GM19035 (cell line): ENCODE measurements at regions not wholly inside any gene's neighbourhood (a gene's known extent, or its start where the extent isn't known, plus 50 kb on each side); places are given as distances from the start of the nearest gene placed in this dataset.
"Not testable (repeated sequence)": the region's sequence is repeated elsewhere in the genome, so short reads cannot be mapped to it uniquely, and the experiment has no call there.

Source experiments
- ATAC-seq: cut with Tn5 transposase; IDR thresholded peaks from one replicate; pipeline ENCODE4 v1.9.1; 2021; ENCODE audit not compliant: unreplicated experiment

DNA sequence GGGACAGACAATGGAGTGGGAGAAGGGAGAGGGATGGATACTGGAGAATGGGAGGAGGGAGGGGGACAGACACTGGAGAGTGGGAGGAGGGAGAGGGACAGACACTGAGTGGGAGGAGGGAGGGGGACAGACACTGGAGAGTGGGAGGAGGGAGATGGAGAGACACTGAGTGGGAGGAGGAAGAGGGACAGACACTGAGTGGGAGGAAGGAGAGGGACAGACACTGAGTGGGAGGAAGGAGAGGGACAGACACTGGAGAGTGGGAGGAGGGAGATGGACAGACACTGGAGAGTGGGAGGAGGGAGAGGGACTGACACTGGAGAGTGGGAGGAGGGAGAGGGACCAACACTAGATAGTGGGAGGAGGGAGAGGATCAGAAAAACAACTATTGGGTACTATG, 426.7 kb upstream of the PMFBP1 start:
- no peak for ATAC-seq

DNA sequence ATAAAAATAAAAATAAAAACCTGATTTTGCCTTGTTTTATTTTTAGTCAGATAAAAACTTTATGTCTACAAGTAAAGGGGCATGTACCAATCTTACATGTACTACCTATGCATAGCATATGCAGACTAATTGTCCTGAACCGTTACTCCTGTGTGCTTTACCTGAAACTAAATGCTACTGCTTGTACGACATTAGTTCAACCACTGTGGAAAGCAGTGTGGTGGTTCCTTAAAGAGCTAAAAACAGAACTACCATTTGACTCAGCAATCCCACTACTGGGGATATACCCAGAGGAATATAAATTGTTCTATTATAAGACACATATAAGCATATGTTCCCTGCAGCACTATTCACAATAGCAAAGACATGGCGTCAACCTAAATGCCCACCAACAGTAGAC, 426.0 kb upstream of the PMFBP1 start:
- ATAC-seq, result no peak

DNA sequence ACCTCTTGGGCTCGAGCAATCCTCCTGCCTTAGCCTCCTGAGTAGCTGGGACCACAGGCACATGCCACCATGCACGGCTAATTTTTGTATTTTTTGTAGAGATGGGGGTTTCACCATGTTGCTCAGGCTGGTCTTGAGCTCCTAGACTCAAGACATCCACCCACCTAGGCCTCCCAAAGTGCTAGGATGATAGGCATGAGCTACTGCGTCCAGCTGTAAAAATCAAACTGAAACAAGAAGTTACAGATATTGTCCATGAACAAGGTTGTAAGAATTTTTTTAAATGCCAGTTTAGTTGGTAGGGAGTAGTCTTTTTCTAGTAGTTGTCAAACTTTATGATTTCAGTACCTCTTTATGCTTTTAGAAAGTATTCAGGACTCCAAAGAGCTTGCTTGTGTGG, 424.4 kb upstream of the PMFBP1 start:
- no peak for ATAC-seq

GRCh38 chr16:72590151-72590937, 418.4 kb upstream of the PMFBP1 start:
- peak; percentile 75 for ATAC-seq

- no peak for ATAC-seq
Observed at GRCh38 chr16:72588551-72588950, 416.6 kb upstream of the PMFBP1 start.

GRCh38 chr16:72578061-72578460, 406.1 kb upstream of the PMFBP1 start:
- not testable (repeated sequence) for ATAC-seq

GRCh38 chr16:72576189-72576588, 404.2 kb upstream of the PMFBP1 start:
- ATAC-seq, result no peak

DNA sequence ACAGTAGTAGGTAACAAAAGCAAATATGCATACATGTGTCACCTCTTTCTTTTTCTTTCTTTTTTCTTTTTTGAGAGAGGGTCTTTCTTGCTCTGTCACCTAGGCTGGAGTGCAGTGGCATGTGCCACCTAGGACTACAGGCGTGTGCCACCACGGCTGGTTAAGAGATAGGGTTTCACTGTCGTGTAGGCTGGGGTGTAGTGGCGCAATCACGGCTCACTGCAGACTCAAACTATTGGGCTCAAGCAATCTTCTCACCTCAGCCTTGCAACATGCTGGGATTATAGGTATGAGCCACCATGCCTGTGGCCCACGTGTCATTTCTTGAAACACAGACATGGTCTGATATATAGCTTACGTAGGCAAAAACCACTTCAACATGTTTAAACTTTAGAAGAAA, 397.7 kb upstream of the PMFBP1 start:
- no peak for ATAC-seq

GRCh38 chr16:72568502-72568901, 396.5 kb upstream of the PMFBP1 start:
- no peak for ATAC-seq

DNA sequence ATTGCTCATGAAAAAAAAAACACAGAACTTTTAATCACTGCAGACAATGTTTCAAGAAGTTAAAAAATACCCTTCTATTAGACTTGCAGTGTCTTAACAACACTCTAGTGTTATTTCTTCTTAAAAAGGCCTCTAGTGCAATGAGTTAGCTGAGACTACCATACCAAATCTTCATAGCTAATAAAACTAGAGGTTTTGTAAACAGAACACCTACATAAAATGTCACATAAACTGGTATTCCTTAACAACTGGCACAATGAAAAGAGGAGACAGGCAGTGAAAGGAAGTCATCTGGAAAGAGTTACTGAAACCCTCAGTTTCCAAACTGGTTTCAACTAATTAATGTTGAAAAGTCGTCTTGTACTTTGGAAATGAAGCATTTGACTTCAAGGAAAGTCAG, 394.2 kb upstream of the PMFBP1 start:
- no peak for ATAC-seq

GRCh38 chr16:72565106-72565505, 393.2 kb upstream of the PMFBP1 start:
- no peak for ATAC-seq

DNA sequence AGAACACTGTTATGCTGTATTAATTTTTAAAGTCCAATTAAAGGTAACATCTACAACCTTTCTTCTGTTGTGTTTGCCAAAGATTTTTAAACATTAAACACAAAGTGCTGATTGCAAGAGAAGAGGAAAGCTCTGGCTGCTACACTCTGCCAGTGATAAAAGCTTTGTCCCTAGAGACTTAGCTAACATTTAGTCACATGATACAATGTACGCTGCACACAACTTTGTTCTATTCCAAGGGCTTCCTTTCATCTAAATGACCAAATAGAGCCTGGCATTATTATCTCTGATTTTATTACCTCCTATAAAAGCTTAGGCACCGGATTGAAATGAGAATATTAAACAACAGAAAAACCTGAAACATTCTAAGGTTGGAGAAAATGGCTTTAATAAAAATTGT, 388.7 kb upstream of the PMFBP1 start:
- no peak for ATAC-seq

- no peak for ATAC-seq
Observed at GRCh38 chr16:72558501-72558900, 386.5 kb upstream of the PMFBP1 start.

GRCh38 chr16:72554935-72555334, 383.0 kb upstream of the PMFBP1 start:
- ATAC-seq, result no peak

GRCh38 chr16:72552654-72553053, 380.7 kb upstream of the PMFBP1 start:
- ATAC-seq, result no peak

- no peak for ATAC-seq
Observed at GRCh38 chr16:72551649-72552048, 379.7 kb upstream of the PMFBP1 start.

GRCh38 chr16:72549878-72550277, 377.9 kb upstream of the PMFBP1 start:
- ATAC-seq, result no peak

DNA sequence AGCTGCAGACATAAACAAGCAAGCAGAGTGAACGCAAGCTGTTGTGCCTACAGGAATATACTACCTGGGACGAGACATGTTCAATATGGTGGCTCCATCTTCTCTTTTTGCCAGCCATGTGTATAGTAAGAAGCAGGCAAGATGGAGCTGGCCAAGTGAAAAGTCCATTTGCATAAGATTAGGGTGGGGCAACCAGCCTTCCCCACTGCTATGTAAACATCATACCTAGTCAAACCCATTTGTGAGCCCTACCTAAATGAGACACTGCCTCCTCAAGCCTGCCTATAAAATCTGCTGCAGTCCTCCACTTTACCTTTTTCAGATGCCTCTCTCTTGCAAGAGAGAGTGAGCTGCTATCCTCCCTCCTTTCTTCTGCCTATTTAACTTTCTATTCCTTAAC, 370.1 kb upstream of the PMFBP1 start:
- ATAC-seq, result no peak

DNA sequence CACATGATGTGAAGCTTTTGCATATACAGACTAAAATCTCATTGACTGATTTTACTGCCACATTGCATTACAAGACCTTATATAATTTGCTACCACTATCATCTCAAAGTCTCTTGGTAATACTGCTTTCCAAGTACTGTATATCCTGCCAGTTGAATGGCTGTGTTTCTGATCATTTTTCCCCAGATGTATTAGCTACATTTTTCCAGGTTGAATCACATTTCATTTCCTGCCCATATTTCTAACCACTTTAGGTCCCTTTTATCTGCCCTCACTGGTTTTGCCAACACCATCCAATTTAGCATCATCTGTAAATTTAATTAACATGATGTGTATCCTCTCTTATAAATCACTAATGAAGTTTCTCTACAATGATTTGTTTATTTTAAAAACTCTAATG, 365.7 kb upstream of the PMFBP1 start:
- no peak for ATAC-seq

DNA sequence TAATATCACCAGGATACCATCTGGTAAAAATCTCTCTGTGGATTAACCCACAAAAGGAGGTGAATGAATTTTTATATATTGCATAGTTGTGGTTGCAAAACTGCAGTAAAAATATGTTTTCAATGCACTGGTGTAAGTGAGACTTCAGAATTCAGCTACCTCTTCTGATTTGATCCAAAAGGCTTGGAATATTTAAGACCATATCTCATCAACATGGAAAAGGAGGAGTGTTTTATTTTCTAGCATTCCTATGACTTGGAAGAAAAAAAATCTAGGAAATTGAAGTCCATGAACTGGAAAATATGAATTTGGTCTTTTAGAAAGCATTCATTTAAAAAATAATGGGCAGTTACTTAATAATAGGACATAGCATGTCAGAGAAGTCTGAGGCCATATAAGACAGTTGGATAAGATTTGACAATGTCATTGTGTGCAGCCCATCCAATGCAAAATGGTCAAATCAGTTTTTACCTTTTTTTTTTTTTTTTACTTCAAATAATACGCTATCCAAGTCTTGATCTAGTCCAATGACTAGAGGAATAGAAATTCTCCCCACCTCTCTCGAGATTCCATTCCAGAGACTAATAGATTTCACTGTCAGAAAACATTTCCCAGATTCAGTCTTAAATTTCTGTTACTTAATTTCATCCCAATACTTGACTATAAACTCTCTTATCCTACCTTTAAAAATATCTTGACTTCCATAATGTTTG, 364.9 kb upstream of the PMFBP1 start:
- ATAC-seq, result no peak

DNA sequence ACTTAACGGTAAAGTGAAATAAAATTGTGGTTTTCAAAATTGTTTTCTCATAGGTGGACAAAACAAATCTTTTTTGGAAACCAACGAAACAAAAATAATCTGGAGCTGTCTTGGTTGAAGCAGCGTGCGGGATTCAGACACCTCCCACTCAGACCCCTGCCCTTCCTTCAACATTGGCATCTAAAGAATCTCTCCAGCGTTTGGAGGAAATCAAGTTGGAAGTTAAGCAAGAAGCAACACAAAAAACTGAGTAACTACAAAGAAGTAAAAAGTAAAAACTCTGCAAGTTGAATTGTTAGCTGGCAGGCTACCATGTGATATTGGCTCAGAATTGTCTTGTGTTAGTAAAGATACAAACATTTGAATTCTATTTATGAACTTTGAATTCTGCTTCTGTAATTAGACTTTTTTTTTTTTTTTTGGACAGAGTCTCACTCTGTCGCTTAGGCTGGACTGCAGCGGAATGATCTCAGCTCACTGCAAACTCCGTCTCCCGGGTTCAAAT, 361.0 kb upstream of the PMFBP1 start:
- no peak for ATAC-seq

DNA sequence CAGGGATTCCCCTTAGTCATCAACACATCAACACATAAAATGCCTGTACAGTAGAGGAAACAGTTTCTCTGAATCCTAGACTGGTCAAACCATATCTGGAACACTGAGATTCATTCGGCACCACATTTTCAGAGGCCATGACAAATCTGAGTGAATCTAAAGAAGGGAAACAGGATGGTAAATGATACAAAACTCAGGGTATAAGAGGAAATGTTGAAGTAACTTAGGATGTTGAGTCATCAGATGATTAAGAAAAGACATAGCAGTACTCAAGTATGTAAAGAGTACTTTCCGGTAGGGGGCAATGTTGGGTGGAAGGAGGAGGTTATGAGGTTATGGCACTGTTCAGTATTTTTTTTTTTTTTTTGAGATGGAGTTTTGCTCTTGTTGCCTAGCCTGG, 358.5 kb upstream of the PMFBP1 start:
- no peak for ATAC-seq
